PC-3 (cell line): ENCODE measurements at regions not wholly inside any gene's neighbourhood (a gene's known extent, or its start where the extent isn't known, plus 50 kb on each side); places are given as distances from the start of the nearest gene placed in this dataset.

Experiments
- EZH2phosphoT487 ChIP-seq: fragments of 300-600 bp; sonication (generic); IDR thresholded peaks from 2 replicates; pipeline ENCODE4 v1.6.1; 2018; ENCODE audit warnings: mild to moderate bottlenecking, antibody characterized with exemption, low read length, borderline replicate concordance
- TF ChIP-seq, protein P1 (sequence below): fragments of 300-600 bp; sonication (generic); conservative IDR thresholded peaks from 2 replicates; pipeline ENCODE4 v1.5.1; 2017; ENCODE audit warnings: antibody characterized with exemption, low read depth, mild to moderate bottlenecking, low read length

DNA sequence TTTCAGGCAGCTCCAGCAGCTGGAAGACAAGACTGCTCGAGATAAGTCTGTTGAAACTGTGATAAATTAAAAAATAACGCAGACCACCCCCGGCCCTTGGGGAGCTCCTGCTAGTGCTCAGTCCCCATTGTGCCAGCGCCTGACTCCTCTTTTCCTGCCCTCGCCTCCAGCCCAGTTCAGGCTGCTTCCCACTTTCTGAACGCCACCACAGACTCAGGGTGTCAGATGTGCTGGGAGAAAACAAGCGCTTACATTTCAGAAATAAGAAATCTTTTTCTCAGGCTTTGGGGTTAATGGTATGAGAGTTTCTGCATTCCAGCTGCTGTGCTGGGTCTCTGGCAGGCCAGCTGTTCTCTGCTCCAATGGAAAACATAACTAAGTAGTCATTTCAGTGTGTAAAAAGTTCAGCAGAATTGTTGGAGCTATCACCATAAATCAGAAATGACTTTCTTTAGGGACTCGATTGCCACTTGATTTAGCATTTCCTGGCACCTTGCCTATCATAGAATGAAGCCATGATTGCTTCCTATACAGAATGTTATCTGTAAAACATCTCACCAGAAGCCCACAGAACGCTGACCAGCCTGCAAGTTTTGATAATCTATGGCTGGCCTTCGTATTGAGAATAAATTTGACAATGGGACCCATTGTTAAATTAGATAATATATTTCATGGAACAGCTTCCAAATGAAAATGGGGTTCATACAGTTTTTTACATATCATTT, 257.0 kb upstream of the ZNF32 start:
- TF ChIP-seq, protein P1, sequence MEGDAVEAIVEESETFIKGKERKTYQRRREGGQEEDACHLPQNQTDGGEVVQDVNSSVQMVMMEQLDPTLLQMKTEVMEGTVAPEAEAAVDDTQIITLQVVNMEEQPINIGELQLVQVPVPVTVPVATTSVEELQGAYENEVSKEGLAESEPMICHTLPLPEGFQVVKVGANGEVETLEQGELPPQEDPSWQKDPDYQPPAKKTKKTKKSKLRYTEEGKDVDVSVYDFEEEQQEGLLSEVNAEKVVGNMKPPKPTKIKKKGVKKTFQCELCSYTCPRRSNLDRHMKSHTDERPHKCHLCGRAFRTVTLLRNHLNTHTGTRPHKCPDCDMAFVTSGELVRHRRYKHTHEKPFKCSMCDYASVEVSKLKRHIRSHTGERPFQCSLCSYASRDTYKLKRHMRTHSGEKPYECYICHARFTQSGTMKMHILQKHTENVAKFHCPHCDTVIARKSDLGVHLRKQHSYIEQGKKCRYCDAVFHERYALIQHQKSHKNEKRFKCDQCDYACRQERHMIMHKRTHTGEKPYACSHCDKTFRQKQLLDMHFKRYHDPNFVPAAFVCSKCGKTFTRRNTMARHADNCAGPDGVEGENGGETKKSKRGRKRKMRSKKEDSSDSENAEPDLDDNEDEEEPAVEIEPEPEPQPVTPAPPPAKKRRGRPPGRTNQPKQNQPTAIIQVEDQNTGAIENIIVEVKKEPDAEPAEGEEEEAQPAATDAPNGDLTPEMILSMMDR, result no peak
- TF ChIP-seq EZH2phosphoT487, result no peak
